ENCODE measurements at regions not wholly inside any gene's neighbourhood (a gene's known extent, or its start where the extent isn't known, plus 50 kb on each side); places are given as distances from the start of the nearest gene placed in this dataset.
"Not testable (repeated sequence)": the region's sequence is repeated elsewhere in the genome, so short reads cannot be mapped to it uniquely, and the experiment has no call there.

DNA sequence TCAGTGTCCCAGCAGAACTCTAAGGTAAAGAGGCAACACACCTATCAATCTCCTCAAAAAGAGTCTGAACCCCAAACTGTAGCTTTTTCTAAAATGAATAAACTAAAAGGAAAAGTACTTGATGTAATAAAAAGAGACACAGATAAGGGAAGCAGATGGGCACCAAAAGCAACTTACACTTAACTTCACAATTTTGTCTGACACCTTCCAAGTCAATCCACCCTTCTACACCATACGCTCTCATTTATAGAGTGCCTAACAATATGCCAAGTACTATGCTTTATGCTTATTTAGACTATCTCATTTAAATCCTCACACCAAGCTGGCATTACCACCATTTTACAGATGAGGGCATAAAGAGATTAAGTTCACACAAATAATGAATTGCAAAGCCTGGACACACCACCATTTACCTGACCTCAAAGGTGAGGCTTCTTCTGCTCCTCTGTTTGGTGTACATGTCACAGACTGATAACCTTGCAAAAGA, 90.6 kb upstream of the DST start:
- TF ChIP-seq, protein P1, sequence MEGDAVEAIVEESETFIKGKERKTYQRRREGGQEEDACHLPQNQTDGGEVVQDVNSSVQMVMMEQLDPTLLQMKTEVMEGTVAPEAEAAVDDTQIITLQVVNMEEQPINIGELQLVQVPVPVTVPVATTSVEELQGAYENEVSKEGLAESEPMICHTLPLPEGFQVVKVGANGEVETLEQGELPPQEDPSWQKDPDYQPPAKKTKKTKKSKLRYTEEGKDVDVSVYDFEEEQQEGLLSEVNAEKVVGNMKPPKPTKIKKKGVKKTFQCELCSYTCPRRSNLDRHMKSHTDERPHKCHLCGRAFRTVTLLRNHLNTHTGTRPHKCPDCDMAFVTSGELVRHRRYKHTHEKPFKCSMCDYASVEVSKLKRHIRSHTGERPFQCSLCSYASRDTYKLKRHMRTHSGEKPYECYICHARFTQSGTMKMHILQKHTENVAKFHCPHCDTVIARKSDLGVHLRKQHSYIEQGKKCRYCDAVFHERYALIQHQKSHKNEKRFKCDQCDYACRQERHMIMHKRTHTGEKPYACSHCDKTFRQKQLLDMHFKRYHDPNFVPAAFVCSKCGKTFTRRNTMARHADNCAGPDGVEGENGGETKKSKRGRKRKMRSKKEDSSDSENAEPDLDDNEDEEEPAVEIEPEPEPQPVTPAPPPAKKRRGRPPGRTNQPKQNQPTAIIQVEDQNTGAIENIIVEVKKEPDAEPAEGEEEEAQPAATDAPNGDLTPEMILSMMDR (IDR thresholded peaks at IDR 0.05; ENCODE audit: borderline replicate concordance, insufficient read depth, low read depth, low read length), result no peak
- H3K4me3 ChIP-seq (ENCODE audit: low read depth, low read length), result no peak overlapping the region

DNA sequence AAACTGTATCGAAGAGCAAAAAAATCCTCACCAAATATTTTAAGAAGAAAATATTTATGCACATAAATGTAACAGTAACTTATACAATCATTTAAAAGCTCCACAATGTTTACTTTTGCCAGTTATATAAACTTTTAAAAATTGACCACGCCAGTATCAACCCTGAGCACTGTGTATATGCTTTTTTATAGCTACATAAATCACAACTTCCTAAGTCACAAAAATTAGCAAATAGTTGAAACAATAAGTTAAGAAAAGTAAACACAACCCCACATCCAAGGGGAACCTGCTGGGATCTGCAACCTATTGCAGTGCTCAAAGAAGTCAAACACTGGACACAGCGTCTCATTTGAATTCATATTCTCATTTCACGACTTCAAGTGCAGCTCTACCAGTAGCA, 89.8 kb upstream of the DST start:
- TF ChIP-seq, protein P1 (IDR thresholded peaks at IDR 0.05; ENCODE audit: borderline replicate concordance, insufficient read depth, low read depth, low read length), result no peak

DNA sequence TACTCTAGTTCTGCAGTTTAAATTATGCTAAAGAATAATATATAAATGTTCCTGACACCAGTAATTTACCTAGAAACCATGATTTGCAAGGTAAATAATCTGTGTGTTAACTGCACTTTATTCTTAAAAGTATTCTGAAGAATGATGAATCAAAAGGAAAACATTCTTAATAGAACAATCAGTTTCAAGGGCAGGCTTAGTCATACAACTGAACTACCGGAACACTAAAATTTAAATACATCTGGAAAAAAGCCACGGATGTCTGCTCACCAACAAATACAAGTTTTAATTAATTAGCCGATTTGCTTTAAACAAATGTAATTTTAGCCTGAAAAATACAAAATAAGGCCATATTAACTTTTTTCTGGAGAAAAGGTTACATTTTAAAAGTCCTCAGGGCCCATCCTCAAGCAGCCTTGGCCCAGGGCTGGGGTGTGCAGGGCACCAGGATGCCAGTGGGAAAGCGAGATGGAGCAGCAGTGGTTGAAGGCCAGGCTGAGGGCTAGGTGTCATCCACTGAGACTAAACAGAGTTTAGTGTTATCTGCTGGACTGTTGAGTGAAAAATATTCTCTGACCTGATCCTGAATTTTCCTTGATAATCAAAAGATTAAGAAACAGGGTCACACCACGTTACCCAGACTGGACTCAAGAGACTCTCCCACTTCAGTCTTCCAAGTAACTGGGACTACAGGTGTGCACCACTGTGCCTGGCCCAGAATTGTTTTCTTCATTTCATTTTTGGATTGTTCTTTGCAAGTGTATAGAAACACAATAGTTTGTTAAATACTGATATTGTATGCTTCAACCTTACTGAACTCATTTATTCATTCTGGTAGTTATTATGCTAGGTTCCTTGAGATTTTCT, 88.2 kb upstream of the DST start:
- TF ChIP-seq, protein P1 (IDR thresholded peaks at IDR 0.05; ENCODE audit: borderline replicate concordance, insufficient read depth, low read depth, low read length), result no peak
- no peak overlapping the region for H3K4me3 ChIP-seq (ENCODE audit: low read depth, low read length)

More for the DNA sequence above, 89.8 kb upstream of the DST start:
- no peak overlapping the region for H3K4me3 ChIP-seq (ENCODE audit: low read depth, low read length)

DNA sequence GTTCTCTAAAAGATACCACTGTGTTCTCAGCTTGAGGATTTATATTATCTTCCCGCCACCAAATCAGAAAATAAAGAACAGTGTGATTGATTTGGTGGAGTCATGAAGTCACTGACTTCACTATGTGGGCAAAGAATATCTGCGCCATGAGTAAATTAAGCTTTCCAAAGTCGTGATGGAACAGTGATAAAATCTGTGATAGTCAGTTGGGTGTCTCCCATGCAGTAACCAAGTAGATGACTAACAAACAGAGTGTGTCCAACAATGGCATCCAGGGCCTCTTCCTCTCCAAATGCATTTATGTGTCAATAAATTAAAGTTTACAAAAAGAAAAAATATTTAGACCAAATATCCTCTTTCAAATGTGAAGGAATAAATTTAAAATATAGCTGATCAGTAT, 87.0 kb upstream of the DST start:
- TF ChIP-seq, protein P1 (IDR thresholded peaks at IDR 0.05; ENCODE audit: borderline replicate concordance, insufficient read depth, low read depth, low read length), result no peak
- no peak overlapping the region for H3K4me3 ChIP-seq (ENCODE audit: low read depth, low read length)

DNA sequence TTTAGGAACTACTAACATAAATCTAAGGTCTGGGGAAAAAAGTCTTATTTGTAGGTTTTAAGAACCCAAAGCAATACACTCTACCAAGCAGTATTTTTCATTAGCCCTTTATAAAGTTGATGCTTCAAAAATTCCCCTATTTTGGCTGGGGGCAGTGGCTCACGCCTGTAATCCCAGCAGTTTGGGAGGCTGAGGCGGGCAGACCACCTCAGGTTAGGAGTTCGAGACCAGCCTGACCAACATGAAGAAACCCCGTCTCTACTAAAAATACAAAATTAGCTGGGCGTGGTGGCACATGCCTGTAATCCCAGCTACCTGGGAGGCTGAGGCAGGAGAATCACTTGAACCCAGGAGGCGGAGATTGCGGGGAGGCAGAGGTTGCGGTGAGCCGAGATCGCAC, 86.5 kb upstream of the DST start:
- not testable (repeated sequence) for H3K4me3 ChIP-seq (ENCODE audit: low read depth, low read length)

DNA sequence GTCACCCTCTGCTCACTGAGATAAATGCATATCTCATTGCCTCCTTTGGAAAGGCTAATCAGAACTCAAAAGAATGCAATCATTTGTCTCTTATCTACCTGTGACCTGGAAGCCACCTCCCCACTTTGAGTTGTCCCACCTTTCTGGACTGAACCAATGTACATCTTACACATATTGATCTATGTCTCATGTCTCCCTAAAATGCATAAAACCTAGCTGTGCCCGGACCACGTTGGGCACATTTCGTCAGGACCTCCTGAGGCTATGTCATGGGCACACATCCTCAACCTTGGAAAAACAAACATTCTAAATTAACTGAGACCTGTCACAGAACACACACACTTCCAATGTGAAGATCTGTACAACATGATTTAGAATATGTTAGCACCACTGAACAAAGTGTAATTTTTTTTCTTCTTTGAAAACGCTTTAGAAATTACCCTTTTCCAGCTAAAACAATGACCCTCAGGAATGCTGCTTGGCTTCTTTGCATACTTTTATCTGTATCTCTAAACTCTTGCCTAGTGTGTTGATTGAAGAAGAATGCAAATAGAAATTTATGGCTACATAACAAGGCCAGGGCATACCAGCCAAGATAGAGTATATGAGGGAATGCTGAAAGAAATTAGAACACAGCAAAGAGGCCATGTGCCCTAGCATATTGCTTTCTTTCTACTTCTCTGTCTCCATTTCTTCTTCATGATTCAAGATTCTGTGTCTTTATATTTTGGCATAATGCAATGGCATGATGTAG, 84.6 kb upstream of the DST start:
- TF ChIP-seq, protein P1 (IDR thresholded peaks at IDR 0.05; ENCODE audit: borderline replicate concordance, insufficient read depth, low read depth, low read length), result no peak
- H3K4me3 ChIP-seq (ENCODE audit: low read depth, low read length), result no peak overlapping the region

DNA sequence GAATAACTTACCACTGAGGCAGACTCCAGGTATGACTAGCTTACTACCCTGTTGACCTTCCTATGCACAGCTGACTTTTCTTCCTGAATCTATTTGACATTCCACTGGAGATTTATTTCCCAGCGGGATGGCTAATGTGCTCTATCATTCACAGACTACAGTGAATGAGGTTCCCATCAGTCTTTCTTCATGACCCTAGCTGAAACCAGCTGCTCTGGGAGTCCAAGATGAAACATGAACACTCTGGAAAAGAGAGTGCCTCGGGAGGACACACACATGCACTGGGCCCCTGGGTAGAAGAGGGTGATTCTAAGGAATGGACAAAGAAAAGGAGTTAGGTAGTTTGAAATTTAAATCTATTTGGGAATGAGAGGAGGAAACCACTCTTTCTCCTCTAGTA, 82.6 kb upstream of the DST start:
- TF ChIP-seq, protein P1 (IDR thresholded peaks at IDR 0.05; ENCODE audit: borderline replicate concordance, insufficient read depth, low read depth, low read length), result no peak

More for the DNA sequence above, 82.6 kb upstream of the DST start:
- H3K4me3 ChIP-seq (ENCODE audit: low read depth, low read length), result no peak overlapping the region

Data from GM12875 (cell line).